DMS53 treated with DMSO at 0.1 percent for 48 hours (cell line): ENCODE measurements at regions not wholly inside any gene's neighbourhood (a gene's known extent, or its start where the extent isn't known, plus 50 kb on each side); places are given as distances from the start of the nearest gene placed in this dataset.

Experiments used
- DNase-seq: peaks from one replicate; lab custom pipeline; 2025; ENCODE audit not compliant: unreplicated experiment; lab: John Stamatoyannopoulos, UW

- no peak for DNase-seq
Observed at GRCh38 chr16:27679899-27680298, 130.0 kb downstream of the KATNIP start.

- DNase-seq, result no peak
Observed at GRCh38 chr16:27681681-27682080, 131.7 kb downstream of the KATNIP start.

GRCh38 chr16:27684047-27684446 is 134.1 kb downstream of the KATNIP start:
- DNase-seq, result no peak

- no peak for DNase-seq
Observed at GRCh38 chr16:27685807-27686206, 135.9 kb downstream of the KATNIP start.

- DNase-seq, result no peak
Observed at GRCh38 chr16:27686926-27687325, 137.0 kb downstream of the KATNIP start.

- DNase-seq, result no peak
Observed at GRCh38 chr16:27687605-27688004, 137.7 kb downstream of the KATNIP start.

GRCh38 chr16:27689711-27690110 is 139.8 kb downstream of the KATNIP start:
- no peak for DNase-seq

GRCh38 chr16:27690608-27691007 is 140.7 kb downstream of the KATNIP start:
- DNase-seq, result peak; percentile 0

- DNase-seq, result no peak
Observed at GRCh38 chr16:27691721-27692120, 141.8 kb downstream of the KATNIP start.

GRCh38 chr16:27692576-27692975 is 142.6 kb downstream of the KATNIP start:
- DNase-seq, result no peak

GRCh38 chr16:27695161-27695560 is 145.2 kb downstream of the KATNIP start:
- no peak for DNase-seq

- DNase-seq, result no peak
Observed at GRCh38 chr16:27698266-27698665, 148.3 kb downstream of the KATNIP start.

- DNase-seq, result no peak
Observed at GRCh38 chr16:27698746-27699145, 148.8 kb downstream of the KATNIP start.

GRCh38 chr16:27699540-27699939 is 149.6 kb downstream of the KATNIP start:
- DNase-seq, result no peak

GRCh38 chr16:27700304-27700995 is 150.5 kb downstream of the KATNIP start:
- DNase-seq, result no peak

GRCh38 chr16:27701381-27701780 is 151.4 kb downstream of the KATNIP start:
- no peak for DNase-seq

GRCh38 chr16:27703121-27703520 is 153.2 kb downstream of the KATNIP start:
- no peak for DNase-seq

- no peak for DNase-seq
Observed at GRCh38 chr16:27703545-27703944, 153.6 kb downstream of the KATNIP start.

- peak; percentile 30 for DNase-seq
Observed at GRCh38 chr16:27704252-27704651, 154.3 kb downstream of the KATNIP start.

GRCh38 chr16:27706156-27706865 is 156.4 kb downstream of the KATNIP start:
- DNase-seq, result no peak

- DNase-seq, result no peak
Observed at GRCh38 chr16:27706866-27707685, 157.1 kb downstream of the KATNIP start.

- no peak for DNase-seq
Observed at GRCh38 chr16:27708651-27709050, 158.7 kb downstream of the KATNIP start.
